HG02763 (cell line): ENCODE measurements at regions not wholly inside any gene's neighbourhood (a gene's known extent, or its start where the extent isn't known, plus 50 kb on each side); places are given as distances from the start of the nearest gene placed in this dataset.

ENCODE experiments used
- ATAC-seq: cut with Tn5 transposase; IDR thresholded peaks from one replicate; pipeline ENCODE4 v1.9.1; 2021; ENCODE audit warnings: mild to moderate bottlenecking, moderate library complexity; ENCODE audit not compliant: unreplicated experiment

DNA sequence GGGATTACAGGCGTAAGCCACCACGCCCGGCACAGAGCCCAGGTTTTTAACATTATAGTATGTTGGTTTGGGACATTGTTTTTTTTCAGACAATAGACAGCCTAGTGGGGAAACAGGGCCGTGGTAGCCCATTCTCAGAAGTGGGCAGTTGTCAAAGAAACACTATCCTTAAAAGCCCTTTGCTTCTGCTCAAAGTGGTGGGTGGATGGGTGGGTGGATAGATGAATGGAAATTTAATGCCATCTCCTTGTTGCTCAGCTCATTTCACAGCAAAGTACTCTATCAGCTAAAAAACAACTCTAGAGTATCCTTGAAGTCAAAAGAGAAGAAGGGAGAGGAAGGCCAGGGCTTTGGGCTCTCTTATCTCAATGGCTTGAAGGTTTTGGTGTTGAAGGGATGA, 137.8 kb downstream of the RRAGC start:
- ATAC-seq, result no peak

DNA sequence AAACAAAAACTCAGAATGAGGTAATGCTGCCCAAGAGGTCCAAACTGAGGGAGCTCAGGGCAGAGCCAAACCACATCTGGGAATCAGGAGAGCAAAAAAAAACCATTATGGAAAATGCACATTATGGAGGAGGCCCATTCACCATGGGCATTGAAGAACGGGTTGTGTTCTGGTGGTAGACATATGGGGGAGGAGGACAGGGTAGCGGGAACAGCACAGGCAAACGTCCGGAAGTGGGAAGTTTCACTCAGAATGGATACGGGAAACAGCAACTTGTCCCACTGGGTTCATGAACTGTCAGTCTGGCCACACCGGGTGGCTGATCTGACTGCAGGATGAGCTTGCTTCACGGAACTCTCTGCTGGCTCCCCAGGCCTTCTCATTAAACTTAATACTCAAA, 139.7 kb downstream of the RRAGC start:
- ATAC-seq, result no peak

DNA sequence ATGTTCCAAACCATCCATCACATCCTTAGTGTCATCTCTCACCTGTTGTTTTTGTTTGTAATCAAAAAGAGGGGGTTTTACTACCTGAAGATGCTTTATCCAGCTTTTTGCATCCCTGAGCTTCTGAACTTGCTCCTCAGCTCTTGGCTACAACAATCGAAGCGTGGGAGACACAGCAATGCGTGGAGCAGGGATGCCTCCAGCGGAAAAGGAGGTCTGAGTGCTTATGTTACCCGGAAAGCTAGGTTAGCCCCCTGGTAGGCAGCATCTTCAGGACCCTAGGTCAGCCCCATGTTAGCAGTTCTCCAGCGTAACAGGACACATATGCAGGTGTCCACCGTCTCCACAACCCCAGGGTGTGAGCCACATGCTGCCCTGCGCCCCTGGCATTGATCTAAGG, 141.5 kb downstream of the RRAGC start:
- no peak for ATAC-seq

DNA sequence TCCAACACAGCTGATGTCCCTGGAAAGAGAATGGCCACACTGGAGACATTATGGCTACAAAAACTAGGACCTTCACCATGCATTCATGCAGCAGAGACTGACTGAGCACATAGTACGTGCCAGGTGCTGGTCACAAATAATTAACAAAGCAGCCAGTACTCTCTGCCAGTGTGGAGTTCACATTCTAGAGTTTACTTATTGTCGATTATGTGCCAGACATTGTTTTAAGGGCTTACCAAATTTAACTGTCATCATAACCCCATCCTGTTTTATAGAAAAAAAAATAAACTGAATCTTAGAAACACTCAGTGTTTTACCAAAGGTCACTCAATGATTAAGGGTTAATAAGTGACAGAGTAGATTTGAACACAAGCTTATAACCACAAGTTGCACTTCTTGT, 143.3 kb downstream of the RRAGC start:
- no peak for ATAC-seq

DNA sequence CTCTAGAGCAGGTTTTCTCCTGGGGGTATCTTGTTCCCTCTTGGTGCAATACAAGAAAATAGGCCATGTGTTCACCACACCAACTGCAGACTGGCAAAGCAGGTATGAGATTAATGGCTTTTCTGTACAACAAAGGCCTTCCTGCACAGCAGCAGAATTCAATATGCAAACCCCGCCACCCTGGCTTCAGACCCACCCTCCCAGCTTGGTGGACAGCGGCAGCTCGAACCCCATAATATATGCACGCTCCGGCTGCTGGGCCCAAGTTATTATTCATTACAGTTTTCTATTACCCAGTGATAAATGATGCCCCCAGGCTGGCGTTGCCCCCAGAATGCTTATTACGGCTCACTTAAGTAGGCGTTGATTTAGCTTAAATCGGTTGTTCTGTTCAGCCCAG, 144.2 kb downstream of the RRAGC start:
- ATAC-seq, result no peak

DNA sequence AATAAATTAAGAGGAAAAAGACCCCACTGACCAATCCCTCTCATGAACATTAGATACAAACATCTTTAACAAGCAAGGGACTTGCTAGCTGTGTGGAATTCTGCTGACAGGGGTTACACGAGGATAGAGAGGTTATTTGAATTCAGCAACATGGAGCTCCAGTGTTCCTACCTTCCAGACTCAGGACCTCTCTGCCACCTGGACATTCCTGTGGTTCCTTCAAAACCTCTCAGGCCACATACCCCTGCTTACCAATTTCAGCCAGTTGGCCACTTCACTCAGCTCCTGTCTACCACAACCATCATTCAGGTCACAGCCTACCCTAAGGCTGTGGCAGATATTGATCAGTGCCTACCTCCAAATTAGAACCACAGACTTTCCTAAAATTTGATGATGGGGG, 147.5 kb downstream of the RRAGC start:
- no peak for ATAC-seq

DNA sequence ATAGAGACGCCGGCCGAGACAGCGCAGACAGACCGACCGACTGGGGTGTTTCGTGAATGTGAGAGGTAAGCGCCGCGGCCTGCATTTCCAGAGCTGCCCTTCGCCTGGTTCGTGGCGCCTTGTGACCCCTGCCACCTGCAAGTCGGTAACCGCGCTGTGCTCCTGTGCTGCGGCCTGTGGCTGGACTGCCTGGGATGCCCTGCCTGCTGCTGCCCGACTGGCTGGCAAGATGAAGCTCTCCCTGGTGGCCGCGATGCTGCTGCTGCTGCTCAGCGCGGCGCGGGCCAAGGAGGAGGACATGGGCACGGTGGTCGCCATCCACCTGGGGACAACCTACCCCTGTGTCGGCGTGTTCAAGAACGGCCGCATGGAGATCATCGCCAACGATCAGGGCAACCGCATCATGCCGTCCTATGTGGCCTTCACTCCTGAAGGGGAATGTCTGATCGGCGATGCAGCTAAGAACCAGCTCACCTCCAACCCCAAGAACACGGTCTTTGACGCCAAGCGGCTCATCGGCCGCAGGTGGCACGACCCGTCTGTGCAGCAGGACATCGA, 150.8 kb downstream of the RRAGC start:
- no peak for ATAC-seq

DNA sequence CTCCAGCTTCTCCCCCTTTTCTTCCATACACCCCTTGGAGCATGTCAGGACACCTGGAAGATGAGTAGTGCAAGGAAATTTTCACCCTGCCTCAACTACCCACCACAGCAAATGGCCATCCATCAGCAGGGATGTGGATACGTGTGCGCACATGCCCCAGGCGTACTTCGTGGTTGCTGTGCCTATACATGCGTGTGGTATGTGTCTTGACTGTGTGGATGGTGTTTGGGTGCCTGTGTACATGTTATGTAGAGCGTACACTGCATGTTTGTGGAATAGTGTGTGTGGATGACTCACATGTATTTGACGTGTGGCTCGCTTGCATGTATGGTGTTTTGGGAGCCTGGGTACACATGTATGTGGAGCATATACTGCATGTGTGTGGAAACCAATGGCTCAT, 158.5 kb downstream of the RRAGC start:
- ATAC-seq, result no peak

DNA sequence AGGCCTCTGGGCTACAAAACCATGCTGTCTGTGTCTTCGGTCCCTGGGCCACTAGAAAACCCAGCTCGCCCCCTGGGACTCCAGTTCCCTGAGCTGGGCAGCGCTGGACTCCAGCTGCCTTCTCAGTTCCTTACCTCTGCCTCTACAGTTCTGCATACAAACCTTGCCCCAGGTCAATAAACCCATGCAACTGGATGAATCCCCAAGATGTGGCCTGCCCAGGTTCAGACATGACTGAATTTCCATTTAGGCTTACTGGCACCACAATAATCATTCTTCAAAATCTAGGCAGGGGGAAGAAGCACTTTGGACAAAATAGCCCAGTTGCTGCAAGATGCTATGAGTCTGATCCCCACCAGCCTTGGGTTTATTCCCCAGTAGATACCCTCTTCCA, 159.5 kb downstream of the RRAGC start:
- no peak for ATAC-seq

DNA sequence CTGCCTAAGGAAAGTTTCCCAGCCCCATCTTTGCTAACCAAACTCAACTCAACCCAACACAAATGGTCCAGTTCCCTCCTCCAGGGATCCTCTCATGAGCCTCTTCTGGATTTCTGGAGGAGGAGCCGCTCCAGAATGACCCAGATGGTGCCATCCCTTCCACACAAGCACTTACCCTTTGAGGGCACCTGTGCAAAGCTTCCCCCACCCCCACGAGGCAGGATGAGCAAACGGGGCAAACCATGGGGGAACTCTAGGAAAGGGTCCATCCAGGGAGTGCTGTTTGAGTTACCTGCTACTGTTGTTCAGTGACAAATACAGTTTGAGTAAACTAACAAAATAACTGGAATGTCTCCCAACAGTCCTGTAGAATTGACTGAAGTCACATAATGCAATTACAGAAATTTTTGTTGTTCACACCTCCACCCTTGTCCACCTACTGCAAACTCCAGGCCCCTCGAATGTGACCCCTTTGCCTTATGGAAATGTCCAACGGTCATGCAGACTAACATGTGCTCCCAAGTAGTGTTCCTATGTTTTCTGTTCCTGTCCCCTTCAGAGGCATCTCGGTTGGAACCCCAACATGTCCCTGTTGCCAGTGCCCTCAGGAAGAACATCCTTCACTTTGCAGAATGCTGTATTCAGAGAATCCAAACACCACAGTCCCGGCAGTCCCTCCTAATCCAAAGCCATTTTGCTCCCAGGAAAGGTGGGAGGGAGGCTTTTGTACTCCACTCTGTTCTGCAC, 160.1 kb downstream of the RRAGC start:
- no peak for ATAC-seq

DNA sequence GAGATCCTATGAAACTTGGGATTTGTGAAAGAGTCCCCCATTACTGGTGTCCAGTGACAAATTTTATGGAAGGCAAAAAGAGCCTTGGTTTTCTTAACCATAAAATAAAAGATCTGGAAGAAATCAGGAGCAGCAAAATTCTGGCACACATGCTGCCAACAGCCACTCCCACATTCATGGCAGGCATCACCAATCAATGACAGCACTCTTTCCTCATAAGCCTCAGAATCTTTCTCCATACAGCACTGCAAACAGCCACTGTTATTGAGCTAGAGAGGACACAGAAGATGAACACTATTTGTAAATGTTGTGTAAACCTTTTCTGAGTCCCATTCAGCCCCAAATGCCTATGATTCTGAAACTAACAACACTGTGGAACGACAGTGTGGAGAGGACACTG, 162.2 kb downstream of the RRAGC start:
- no peak for ATAC-seq

DNA sequence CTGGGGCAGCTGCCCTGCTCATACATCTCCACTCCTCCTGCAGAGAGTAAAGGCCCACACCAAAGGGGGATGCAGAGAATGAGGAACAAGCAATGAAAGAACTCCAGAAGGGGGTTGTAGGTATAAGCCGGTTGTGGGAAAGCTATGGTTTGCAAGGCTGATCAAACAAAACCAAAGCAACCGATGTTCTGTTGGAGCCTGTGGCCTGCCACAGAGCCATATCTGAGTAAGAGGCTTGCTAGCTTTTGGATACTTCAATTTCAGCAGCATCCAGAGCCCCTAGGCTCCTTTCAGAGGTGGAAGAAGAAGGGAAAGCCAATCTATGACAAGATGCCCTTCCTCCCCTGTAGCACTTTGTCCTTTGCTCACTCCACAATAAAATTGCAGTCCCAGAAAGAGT, 163.2 kb downstream of the RRAGC start:
- ATAC-seq, result no peak

DNA sequence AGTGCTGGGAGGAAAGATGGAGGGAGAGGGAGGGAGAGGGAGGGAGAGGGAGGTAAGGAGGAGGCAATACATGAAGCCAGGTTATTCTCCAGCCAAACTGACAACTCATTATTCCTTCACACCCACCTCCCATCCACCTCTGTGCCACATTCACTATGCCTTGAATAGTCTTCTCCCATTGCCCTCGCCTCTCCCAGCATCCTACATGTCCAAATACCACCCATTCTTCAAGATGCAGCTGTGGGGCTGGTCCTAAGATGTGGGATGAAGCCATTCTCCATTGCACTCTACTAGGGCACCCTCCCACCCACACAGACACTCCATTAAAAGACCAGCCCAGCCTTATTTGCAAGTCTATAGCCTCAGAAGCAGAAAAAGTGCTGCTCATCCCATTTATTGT, 165.8 kb downstream of the RRAGC start:
- ATAC-seq, result no peak

DNA sequence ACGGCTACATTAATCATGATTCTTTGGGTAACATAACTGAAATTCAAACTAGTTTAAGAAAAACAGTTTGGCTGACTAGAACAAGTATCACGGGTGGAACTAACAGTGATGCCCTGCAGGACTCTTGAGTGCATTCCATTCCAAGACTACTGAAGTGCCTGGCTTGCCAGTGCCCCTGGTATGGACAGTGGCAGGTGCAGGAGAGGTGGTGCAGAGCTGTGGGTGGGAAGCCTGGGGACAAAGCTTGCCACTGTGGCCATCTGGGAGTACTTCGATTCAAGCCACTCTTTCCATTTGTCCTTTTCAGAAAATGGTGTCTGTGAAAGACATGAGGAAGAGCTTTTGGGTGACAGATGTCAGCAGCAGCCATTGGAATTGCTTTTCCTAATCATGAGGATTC, 166.5 kb downstream of the RRAGC start:
- no peak for ATAC-seq

DNA sequence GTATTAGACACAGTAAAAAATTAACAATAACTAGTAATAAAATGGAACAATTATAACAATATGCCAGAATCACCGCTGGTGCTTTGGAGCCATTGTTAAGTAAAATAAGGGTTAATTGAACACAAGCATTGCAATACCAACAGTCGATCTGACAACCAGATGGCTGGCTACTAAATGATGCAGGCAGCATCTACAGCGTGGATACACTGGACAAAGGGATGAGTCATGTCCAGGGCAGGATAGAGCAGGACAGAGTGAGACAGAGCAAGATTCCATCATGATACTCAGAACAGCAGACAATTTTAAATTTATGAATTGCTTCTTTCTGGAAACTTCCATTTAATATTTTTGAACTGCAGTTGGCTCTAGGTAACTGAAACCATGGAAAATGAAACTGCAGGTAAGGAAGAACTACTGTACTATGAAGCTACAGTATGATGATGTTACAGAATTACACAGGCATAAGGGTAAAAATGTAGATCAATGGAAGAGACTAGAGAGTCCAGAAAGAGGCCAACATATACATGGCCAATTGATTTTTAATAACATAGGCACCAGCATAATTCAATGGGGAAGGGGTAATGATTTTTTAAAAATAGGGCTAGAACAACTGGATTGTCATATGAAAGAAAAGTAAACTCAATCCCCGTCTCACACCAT, 168.7 kb downstream of the RRAGC start:
- ATAC-seq, result no peak

DNA sequence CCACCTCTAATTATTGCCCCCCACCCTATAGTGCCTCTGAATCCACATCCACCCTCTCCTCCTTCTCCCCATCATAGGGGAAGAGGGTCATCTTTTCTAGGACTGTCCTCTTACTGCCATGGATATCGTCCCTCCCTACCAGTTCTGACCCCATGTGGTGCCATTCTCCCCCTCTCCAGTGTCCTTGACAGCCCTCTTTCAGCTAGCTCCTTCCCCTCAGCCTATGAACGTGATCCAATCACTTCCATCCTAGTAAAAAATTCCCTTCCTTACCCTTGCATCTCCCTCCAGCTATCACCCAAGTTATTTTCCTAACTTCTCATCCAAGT, 172.7 kb downstream of the RRAGC start:
- ATAC-seq, result no peak

DNA sequence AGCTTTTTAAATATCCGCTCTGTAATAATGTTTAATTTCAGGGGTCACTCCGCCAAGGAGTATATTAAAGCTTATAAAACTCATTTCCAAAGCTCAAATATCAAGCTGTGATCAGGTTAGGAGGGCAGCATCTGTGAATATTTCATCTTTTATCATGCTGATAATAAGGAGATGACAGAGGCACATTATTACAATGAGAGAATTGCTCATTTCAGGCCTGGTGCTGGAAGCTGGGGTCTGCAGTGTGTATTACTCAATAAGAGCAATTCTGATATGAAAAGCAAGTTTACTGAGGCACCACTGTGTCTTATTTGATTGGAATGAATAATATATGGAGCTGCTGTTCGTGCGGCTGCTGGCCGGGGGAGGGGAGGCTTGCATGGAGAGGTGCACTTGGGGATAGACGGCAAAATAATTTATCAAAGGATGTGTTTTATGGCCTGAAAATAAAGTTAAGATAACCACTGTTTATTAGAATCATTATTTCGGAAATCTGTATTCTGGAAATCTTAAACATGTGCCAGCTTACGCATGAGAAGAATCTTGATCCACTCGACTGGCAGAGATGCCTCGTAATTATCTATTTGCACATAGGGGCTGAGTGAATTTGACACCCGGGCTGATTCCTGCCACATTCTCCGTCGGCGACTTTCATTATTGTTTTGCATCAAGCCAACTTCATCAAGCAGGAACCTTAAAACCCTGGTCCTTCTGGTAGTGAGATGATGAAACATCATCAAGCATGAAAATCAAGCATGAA, 173.2 kb downstream of the RRAGC start:
- ATAC-seq, result no peak

DNA sequence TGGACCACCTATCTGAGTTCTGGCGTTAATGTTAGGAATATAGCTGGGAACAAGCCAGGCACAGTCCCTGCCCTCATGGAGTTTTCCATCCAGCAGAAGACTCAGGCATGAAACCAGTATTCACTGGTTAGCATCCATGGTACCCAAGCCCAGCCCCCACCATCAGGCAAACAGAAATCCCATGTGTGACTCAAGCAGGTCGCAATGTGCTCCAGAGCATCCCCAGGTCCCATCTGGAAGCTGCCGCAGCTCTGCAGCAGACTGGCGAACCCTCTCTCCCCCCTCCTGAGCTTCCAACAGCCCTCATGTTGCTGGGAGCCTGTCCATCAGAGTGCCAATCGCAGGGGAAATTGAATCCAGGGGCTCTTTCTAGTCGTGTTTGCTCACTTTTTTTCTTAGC, 174.2 kb downstream of the RRAGC start:
- no peak for ATAC-seq

DNA sequence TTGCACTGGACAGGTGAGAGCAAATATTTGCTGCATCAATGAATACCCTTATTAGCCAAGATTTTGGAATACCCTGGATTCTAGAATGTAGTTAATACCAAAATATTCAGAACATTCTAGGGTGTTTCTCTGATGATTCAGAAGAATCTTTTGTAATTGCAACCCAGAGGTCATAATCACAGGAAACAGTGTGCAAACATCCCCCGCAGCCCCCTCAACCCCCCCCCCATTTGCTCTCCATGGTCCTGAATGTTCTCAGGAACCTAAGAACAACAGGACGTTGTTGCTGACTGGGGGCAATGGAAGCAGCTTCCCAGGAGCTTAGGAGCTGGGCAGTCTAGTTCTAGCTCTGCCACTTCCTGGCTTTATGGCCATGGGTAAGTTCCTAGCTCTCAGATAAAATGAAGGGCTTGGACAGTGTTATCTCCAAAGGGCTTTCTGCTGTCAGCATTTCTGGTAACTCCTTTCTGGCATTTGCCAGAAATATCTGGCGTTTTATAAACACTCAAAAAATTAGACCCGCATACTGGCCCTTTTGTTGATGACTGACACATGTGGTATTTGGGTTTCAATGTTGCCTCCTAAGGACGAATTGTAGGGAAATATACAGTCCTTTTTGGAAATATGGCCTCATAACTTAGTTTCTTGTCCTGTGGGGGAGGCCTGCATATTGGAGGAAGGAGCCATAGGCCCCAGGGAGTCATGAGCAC, 178.6 kb downstream of the RRAGC start:
- ATAC-seq, result no peak

DNA sequence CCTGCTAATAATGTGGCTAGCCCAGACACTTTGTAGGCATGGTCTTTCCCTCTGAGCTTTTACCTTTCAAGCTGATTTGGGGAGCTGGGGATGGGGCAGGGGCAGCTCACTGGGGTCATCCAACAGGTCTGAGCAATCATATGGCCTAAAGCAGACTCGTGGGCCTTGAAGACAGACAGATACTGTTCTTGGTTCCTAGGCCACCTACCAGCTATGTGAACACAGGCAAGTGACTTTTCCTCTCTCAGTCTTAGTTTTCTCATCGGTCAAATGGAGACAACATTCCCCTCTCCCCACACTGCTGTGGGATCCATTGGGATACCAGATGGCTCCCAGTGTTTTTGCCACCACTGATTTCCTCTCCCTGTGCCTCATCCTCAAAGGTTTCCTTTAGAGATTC, 181.8 kb downstream of the RRAGC start:
- no peak for ATAC-seq

DNA sequence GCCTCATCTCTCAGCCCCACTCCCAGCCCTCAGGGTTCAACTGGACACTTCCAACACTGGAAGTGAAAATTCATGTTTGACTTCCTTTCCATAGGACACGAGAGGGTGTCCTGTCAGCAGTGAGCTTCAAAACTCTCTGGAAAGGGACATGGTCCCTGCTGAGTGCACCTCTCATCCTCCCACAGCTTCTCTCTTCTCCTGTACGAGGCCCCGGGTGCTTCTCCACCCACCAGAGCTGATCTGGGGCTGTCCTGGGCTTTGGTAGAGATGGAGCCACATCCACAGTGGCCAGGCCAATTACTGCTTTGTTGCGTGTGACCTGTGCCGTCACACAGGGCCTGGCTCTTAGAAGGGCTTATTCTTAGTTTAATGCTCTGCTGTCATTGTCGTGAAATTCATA, 182.3 kb downstream of the RRAGC start:
- no peak for ATAC-seq
